Activated CD8-positive, alpha-beta T cell treated with anti-CD3 and anti-CD28 coated beads for 36 hours (primary cell): ENCODE measurements at regions not wholly inside any gene's neighbourhood (a gene's known extent, or its start where the extent isn't known, plus 50 kb on each side); places are given as distances from the start of the nearest gene placed in this dataset.

Source experiments
- ATAC-seq: fragments of 200-7000 bp; cut with Tn5 transposase; one replicate; pipeline ENCODE4 v1.10.0; 2021; ENCODE audit warnings: mild to moderate bottlenecking, moderate library complexity
- CTCF ChIA-PET: fragments of 350-600 bp; sonication (Branson Sonifier 250); formaldehyde crosslinking; loops from one replicate; lab custom pipeline; 2021; ENCODE audit warnings: antibody characterized with exemption; lab: Charles Lee
- POLR2A ChIA-PET: fragments of 350-600 bp; sonication (Branson Sonifier 250); formaldehyde crosslinking; loops from one replicate; lab custom pipeline; 2021; ENCODE audit warnings: antibody characterized with exemption; lab: Charles Lee
- DNase-seq: peaks from one replicate; pipeline ENCODE4 v3.0.0-alpha.2; 2020
- H3K27ac Mint-ChIP-seq: one replicate; pipeline ENCODE4 v1.8.0; 2021; ENCODE audit warnings: mild to moderate bottlenecking, mixed read lengths
- H3K27me3 Mint-ChIP-seq: one replicate; pipeline ENCODE4 v1.8.0; 2021; ENCODE audit warnings: mixed read lengths
- H3K36me3 Mint-ChIP-seq: one replicate; pipeline ENCODE4 v1.8.0; 2021; ENCODE audit warnings: low read depth, mixed read lengths
- H3K4me1 Mint-ChIP-seq: one replicate; pipeline ENCODE4 v1.8.0; 2021; ENCODE audit warnings: low read depth, mixed read lengths
- H3K4me3 Mint-ChIP-seq: one replicate; pipeline ENCODE4 v1.8.0; 2021; ENCODE audit warnings: mild to moderate bottlenecking, moderate library complexity, mixed read lengths
- H3K9me3 Mint-ChIP-seq: one replicate; pipeline ENCODE4 v1.8.0; 2021; ENCODE audit warnings: mixed read lengths
- intact Hi-C: fragments of 100-400 bp; cut with micrococcal nuclease; formaldehyde crosslinking; loops from one replicate; pipeline ENCODE4 v1.10.0; 2022
- TF ChIP-seq, protein P1 (sequence below): fragments of 200-600 bp; IDR thresholded peaks from one replicate; pipeline ENCODE4 v1.8.0; 2022; ENCODE audit warnings: antibody characterized with exemption, mild to moderate bottlenecking

GRCh38 chr2:145059914-145060313 lies 540.0 kb upstream of the ZEB2 start:
- no peak overlapping the region for H3K27ac Mint-ChIP-seq
- TF ChIP-seq, protein P1, sequence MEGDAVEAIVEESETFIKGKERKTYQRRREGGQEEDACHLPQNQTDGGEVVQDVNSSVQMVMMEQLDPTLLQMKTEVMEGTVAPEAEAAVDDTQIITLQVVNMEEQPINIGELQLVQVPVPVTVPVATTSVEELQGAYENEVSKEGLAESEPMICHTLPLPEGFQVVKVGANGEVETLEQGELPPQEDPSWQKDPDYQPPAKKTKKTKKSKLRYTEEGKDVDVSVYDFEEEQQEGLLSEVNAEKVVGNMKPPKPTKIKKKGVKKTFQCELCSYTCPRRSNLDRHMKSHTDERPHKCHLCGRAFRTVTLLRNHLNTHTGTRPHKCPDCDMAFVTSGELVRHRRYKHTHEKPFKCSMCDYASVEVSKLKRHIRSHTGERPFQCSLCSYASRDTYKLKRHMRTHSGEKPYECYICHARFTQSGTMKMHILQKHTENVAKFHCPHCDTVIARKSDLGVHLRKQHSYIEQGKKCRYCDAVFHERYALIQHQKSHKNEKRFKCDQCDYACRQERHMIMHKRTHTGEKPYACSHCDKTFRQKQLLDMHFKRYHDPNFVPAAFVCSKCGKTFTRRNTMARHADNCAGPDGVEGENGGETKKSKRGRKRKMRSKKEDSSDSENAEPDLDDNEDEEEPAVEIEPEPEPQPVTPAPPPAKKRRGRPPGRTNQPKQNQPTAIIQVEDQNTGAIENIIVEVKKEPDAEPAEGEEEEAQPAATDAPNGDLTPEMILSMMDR: no peak
- H3K4me1 Mint-ChIP-seq: no peaks in the 10 kb centered on the region
- DNase-seq: no peak
- no peaks in the 10 kb centered on the region for H3K36me3 Mint-ChIP-seq
- no peaks in the 10 kb centered on the region for H3K27me3 Mint-ChIP-seq
- intact Hi-C loops: no loop called here
- no peak overlapping the region for H3K4me3 Mint-ChIP-seq
- no peak for ATAC-seq
- POLR2A ChIA-PET: no interaction called here
- H3K9me3 Mint-ChIP-seq: no peaks in the 10 kb centered on the region
- CTCF ChIA-PET: no interaction called here

GRCh38 chr2:145059343-145059742 lies 539.4 kb upstream of the ZEB2 start:
- no peak overlapping the region for H3K4me3 Mint-ChIP-seq
- H3K9me3 Mint-ChIP-seq: no peaks in the 10 kb centered on the region
- no peak overlapping the region for H3K27ac Mint-ChIP-seq
- no peaks in the 10 kb centered on the region for H3K4me1 Mint-ChIP-seq
- no peaks in the 10 kb centered on the region for H3K36me3 Mint-ChIP-seq
- H3K27me3 Mint-ChIP-seq: no peaks in the 10 kb centered on the region
- ChIA-PET CTCF (no interaction called here), POLR2A (no interaction called here)
- no peak for DNase-seq
- ATAC-seq: no peak
- TF ChIP-seq, protein P1: no peak
- intact Hi-C loops: no loop called here

GRCh38 chr2:145058457-145058856 lies 538.5 kb upstream of the ZEB2 start:
- Mint-ChIP-seq H3K4me3 (no peak overlapping the region), H3K27me3 (no peaks in the 10 kb centered on the region), H3K36me3 (no peaks in the 10 kb centered on the region), H3K4me1 (no peaks in the 10 kb centered on the region), H3K9me3 (no peaks in the 10 kb centered on the region), H3K27ac (no peak overlapping the region)
- intact Hi-C loops: no loop called here
- DNase-seq: no peak
- ChIA-PET POLR2A (no interaction called here), CTCF (no interaction called here)
- TF ChIP-seq, protein P1: no peak
- ATAC-seq: no peak

- TF ChIP-seq, protein P1: no peak
- Mint-ChIP-seq H3K4me1 (no peaks in the 10 kb centered on the region), H3K4me3 (no peak overlapping the region), H3K36me3 (no peaks in the 10 kb centered on the region), H3K27ac (no peak overlapping the region), H3K27me3 (no peaks in the 10 kb centered on the region), H3K9me3 (no peaks in the 10 kb centered on the region)
- ChIA-PET CTCF (no interaction called here), POLR2A (no interaction called here)
- DNase-seq (no peak), ATAC-seq (no peak)
- intact Hi-C loops: no loop called here
These were observed 535.7 kb upstream of the ZEB2 start for GRCh38 chr2:145055651-145056050.

DNA sequence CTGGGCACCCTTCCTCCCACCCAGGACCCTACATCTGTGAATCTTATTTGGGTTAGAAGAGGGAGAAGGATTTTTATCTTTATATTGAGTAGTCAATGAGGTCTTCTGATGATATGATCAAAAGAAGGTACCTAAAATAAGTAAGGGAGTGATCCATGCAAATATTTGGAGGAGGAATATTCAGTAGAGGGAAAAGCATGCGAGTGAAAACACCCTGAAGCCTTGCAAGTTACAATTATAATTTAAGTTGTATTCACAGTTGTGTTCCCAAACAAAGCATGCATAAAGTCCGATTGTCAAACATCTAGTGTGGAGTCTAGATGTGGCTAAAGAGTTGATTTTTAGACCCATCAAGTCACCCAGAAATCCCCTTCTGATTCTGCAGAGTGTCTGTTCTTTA lies 530.2 kb upstream of the ZEB2 start:
- Mint-ChIP-seq H3K4me3 (no peak overlapping the region), H3K27ac (no peak overlapping the region), H3K27me3 (no peaks in the 10 kb centered on the region), H3K4me1 (no peaks in the 10 kb centered on the region), H3K36me3 (no peaks in the 10 kb centered on the region), H3K9me3 (no peaks in the 10 kb centered on the region)
- intact Hi-C loops: no loop called here
- ATAC-seq: no peak
- DNase-seq: no peak
- POLR2A ChIA-PET: no interaction called here
- TF ChIP-seq, protein P1: no peak
- CTCF ChIA-PET: no interaction called here
